WERI-Rb-1 (cell line): ENCODE measurements at regions not wholly inside any gene's neighbourhood (a gene's known extent, or its start where the extent isn't known, plus 50 kb on each side); places are given as distances from the start of the nearest gene placed in this dataset.

Experiments
- DNase-seq: peaks from one replicate; pipeline ENCODE4 v3.0.0-alpha.2; 2020
- H3K27ac ChIP-seq: fragments of 250-450 bp; sonication (Bioruptor Pico); 2 replicates; pipeline ENCODE4 v1.5.1; 2020; ENCODE audit warnings: mild to moderate bottlenecking, moderate library complexity
- H3K27me3 ChIP-seq: fragments of 250-450 bp; sonication (Bioruptor Pico); 2 replicates; pipeline ENCODE4 v1.5.1; 2021; ENCODE audit warnings: mild to moderate bottlenecking, low read depth, moderate library complexity; ENCODE audit not compliant: insufficient read depth, severe bottlenecking
- H3K36me3 ChIP-seq: fragments of 250-450 bp; sonication (Bioruptor Pico); 2 replicates; pipeline ENCODE4 v1.5.1; 2020; ENCODE audit warnings: mild to moderate bottlenecking, moderate library complexity
- H3K4me3 ChIP-seq: 2 replicates; pipeline ENCODE4 v1.5.1; 2011; ENCODE audit warnings: low read depth, mild to moderate bottlenecking, control low read depth, low read length
- H3K9me3 ChIP-seq: fragments of 250-450 bp; sonication (Bioruptor Pico); 2 replicates; pipeline ENCODE4 v1.5.1; 2021; ENCODE audit warnings: mild to moderate bottlenecking, moderate library complexity; ENCODE audit not compliant: severe bottlenecking
- CTCF ChIP-seq: IDR thresholded peaks from 2 replicates; pipeline ENCODE4 v1.5.1; 2011; ENCODE audit warnings: low read depth, mild to moderate bottlenecking, control low read depth, inconsistent platforms, low read length

GRCh38 chr18:23369266-23369665 is 83.8 kb upstream of the RIOK3 start:
- no peak for TF ChIP-seq CTCF
- no peaks in the 10 kb centered on the region for H3K9me3 ChIP-seq

GRCh38 chr18:23373570-23373969 is 79.5 kb upstream of the RIOK3 start:
- no peaks in the 10 kb centered on the region for H3K27me3 ChIP-seq
- H3K9me3 ChIP-seq: no peaks in the 10 kb centered on the region
- no peak overlapping the region for H3K27ac ChIP-seq
- TF ChIP-seq CTCF: no peak
- H3K4me3 ChIP-seq: no peak overlapping the region
- no peak for DNase-seq
- no peaks in the 10 kb centered on the region for H3K36me3 ChIP-seq

More at GRCh38 chr18:23369266-23369665, 83.8 kb upstream of the RIOK3 start:
- Histone ChIP-seq H3K36me3 (no peaks in the 10 kb centered on the region), H3K4me3 (no peak overlapping the region), H3K27me3 (no peaks in the 10 kb centered on the region), H3K27ac (no peak overlapping the region)
- no peak for DNase-seq

GRCh38 chr18:23377669-23378301 is 75.3 kb upstream of the RIOK3 start:
- no peak for DNase-seq
- Histone ChIP-seq H3K9me3 (no peaks in the 10 kb centered on the region), H3K27me3 (no peaks in the 10 kb centered on the region), H3K36me3 (no peaks in the 10 kb centered on the region), H3K27ac (no peak overlapping the region), H3K4me3 (no peak overlapping the region)
- no peak for TF ChIP-seq CTCF

- no peaks in the 10 kb centered on the region for H3K36me3 ChIP-seq
- H3K27ac ChIP-seq: no peak overlapping the region
- no peak for DNase-seq
Observed at GRCh38 chr18:23378302-23378686, 74.8 kb upstream of the RIOK3 start.

GRCh38 chr18:23380001-23380550 is 73.0 kb upstream of the RIOK3 start:
- no peak overlapping the region for H3K27ac ChIP-seq
- no peak for DNase-seq
- no peaks in the 10 kb centered on the region for H3K36me3 ChIP-seq
- no peaks in the 10 kb centered on the region for H3K9me3 ChIP-seq
- no peak for TF ChIP-seq CTCF
- H3K27me3 ChIP-seq: no peaks in the 10 kb centered on the region
- no peak overlapping the region for H3K4me3 ChIP-seq

More at GRCh38 chr18:23378302-23378686, 74.8 kb upstream of the RIOK3 start:
- H3K4me3 ChIP-seq: no peak overlapping the region
- no peaks in the 10 kb centered on the region for H3K9me3 ChIP-seq
- H3K27me3 ChIP-seq: no peaks in the 10 kb centered on the region
- no peak for TF ChIP-seq CTCF

- no peaks in the 10 kb centered on the region for H3K27me3 ChIP-seq
- no peak for DNase-seq
- no peak overlapping the region for H3K27ac ChIP-seq
- TF ChIP-seq CTCF: no peak
- H3K36me3 ChIP-seq: no peaks in the 10 kb centered on the region
- H3K4me3 ChIP-seq: no peak overlapping the region
- H3K9me3 ChIP-seq: no peaks in the 10 kb centered on the region
Observed at GRCh38 chr18:23380817-23381216, 72.3 kb upstream of the RIOK3 start.
